Spinal cord (tissue), 9 donors: ENCODE measurements at regions not wholly inside any gene's neighbourhood (a gene's known extent, or its start where the extent isn't known, plus 50 kb on each side); places are given as distances from the start of the nearest gene placed in this dataset.
A peak's percentile ranks its signal among the peaks of the same experiment; 100 is the strongest.

Source experiments
- DNase-seq, 6 donors: peaks; one replicate each; pipeline versions ENCODE4 v3.0.0 to v3.0.0-alpha.2; 2013 to 2015; ENCODE audit warnings: low spot score in 6 of 6, low read depth in 4 of 6
- H3K27ac ChIP-seq: one replicate; pipeline ENCODE4 v1.5.1; 2013; ENCODE audit warnings: low read depth, low read length, control low read depth
- H3K27me3 ChIP-seq: one replicate; pipeline ENCODE4 v1.6.1; 2013; ENCODE audit warnings: low read length; ENCODE audit not compliant: control insufficient read depth, insufficient read depth
- H3K36me3 ChIP-seq: one replicate; pipeline ENCODE4 v1.6.1; 2013; ENCODE audit warnings: low read length; ENCODE audit not compliant: control insufficient read depth, insufficient read depth
- H3K4me1 ChIP-seq: one replicate; pipeline ENCODE4 v1.6.1; 2013; ENCODE audit warnings: low read length; ENCODE audit not compliant: control insufficient read depth, insufficient read depth
- H3K4me3 ChIP-seq: one replicate; pipeline ENCODE4 v1.5.1; 2013; ENCODE audit warnings: low read depth, low read length, control low read depth
- H3K9me3 ChIP-seq: one replicate; pipeline ENCODE4 v1.6.1; 2013; ENCODE audit warnings: low read length; ENCODE audit not compliant: control insufficient read depth, insufficient read depth
- WGBS: methylation state at CpG from one replicate; pipeline ENCODE4 v1.1.5; 2013; ENCODE audit warnings: missing lambda C conversion rate; ENCODE audit not compliant: insufficient coverage; 5-methylcytosine and 5-hydroxymethylcytosine counted together
- donor health status: healthy.

- WGBS, result 38% methylated on average over 4 of the region's 8 CpGs
- Histone ChIP-seq H3K27me3 (no peaks in the 10 kb centered on the region), H3K4me1 (no peaks in the 10 kb centered on the region), H3K36me3 (no peaks in the 10 kb centered on the region), H3K27ac (no peak overlapping the region), H3K9me3 (peaks cover 2% of the 10 kb centered on the region), H3K4me3 (no peak overlapping the region)
- DNase-seq, result peak in 4 of 6 donors; percentile 20 to 87 (median 45)
Measured at GRCh38 chr7:97555857-97556421, 175.9 kb upstream of the TAC1 start.

- H3K27ac ChIP-seq, result no peak overlapping the region
- WGBS, result 100% methylated on average over 4 of the region's 4 CpGs
- no peaks in the 10 kb centered on the region for H3K4me1 ChIP-seq
- no peak overlapping the region for H3K4me3 ChIP-seq
- H3K27me3 ChIP-seq, result no peaks in the 10 kb centered on the region
- H3K36me3 ChIP-seq, result no peaks in the 10 kb centered on the region
- DNase-seq, result no peak
- H3K9me3 ChIP-seq, result peaks cover 2% of the 10 kb centered on the region
Measured at GRCh38 chr7:97565665-97566064, 166.2 kb upstream of the TAC1 start.

GRCh38 chr7:97573065-97573464, 158.8 kb upstream of the TAC1 start:
- Histone ChIP-seq H3K4me1 (no peaks in the 10 kb centered on the region), H3K36me3 (no peaks in the 10 kb centered on the region), H3K9me3 (no peaks in the 10 kb centered on the region), H3K27ac (no peak overlapping the region), H3K4me3 (no peak overlapping the region), H3K27me3 (no peaks in the 10 kb centered on the region)
- WGBS, result no CpG with 5 or more reads among the region's 2 CpGs
- DNase-seq, result no peak

- Histone ChIP-seq H3K36me3 (no peaks in the 10 kb centered on the region), H3K4me3 (no peak overlapping the region), H3K27ac (no peak overlapping the region)
Measured at GRCh38 chr7:97576043-97576442, 155.8 kb upstream of the TAC1 start.

GRCh38 chr7:97578225-97578624, 153.7 kb upstream of the TAC1 start:
- no peak overlapping the region for H3K27ac ChIP-seq
- H3K36me3 ChIP-seq, result no peaks in the 10 kb centered on the region
- no peak overlapping the region for H3K4me3 ChIP-seq
- no peaks in the 10 kb centered on the region for H3K4me1 ChIP-seq
- H3K27me3 ChIP-seq, result no peaks in the 10 kb centered on the region
- no CpG with 5 or more reads among the region's 5 CpGs for WGBS
- peaks cover 1% of the 10 kb centered on the region for H3K9me3 ChIP-seq
- DNase-seq, result no peak

More at GRCh38 chr7:97576043-97576442, 155.8 kb upstream of the TAC1 start:
- no peaks in the 10 kb centered on the region for H3K9me3 ChIP-seq
- DNase-seq, result no peak
- no peaks in the 10 kb centered on the region for H3K4me1 ChIP-seq
- no peaks in the 10 kb centered on the region for H3K27me3 ChIP-seq

GRCh38 chr7:97580205-97580604, 151.7 kb upstream of the TAC1 start:
- 84% methylated on average over 5 of the region's 5 CpGs for WGBS
- no peaks in the 10 kb centered on the region for H3K36me3 ChIP-seq

GRCh38 chr7:97595439-97595838, 136.4 kb upstream of the TAC1 start:
- no peak overlapping the region for H3K27ac ChIP-seq
- no CpG with 5 or more reads among the region's 2 CpGs for WGBS
- no peak overlapping the region for H3K4me3 ChIP-seq
- H3K4me1 ChIP-seq, result no peaks in the 10 kb centered on the region
- DNase-seq, result no peak
- H3K36me3 ChIP-seq, result no peaks in the 10 kb centered on the region
- no peaks in the 10 kb centered on the region for H3K9me3 ChIP-seq
- no peaks in the 10 kb centered on the region for H3K27me3 ChIP-seq

More at GRCh38 chr7:97580205-97580604, 151.7 kb upstream of the TAC1 start:
- H3K27me3 ChIP-seq, result no peaks in the 10 kb centered on the region
- no peak for DNase-seq
- peaks cover 1% of the 10 kb centered on the region for H3K9me3 ChIP-seq
- H3K4me3 ChIP-seq, result no peak overlapping the region
- H3K4me1 ChIP-seq, result no peaks in the 10 kb centered on the region
- H3K27ac ChIP-seq, result no peak overlapping the region

GRCh38 chr7:97601931-97602457, 129.9 kb upstream of the TAC1 start:
- no peaks in the 10 kb centered on the region for H3K4me1 ChIP-seq
- DNase-seq, result no peak
- no peak overlapping the region for H3K27ac ChIP-seq
- no peaks in the 10 kb centered on the region for H3K27me3 ChIP-seq
- no peaks in the 10 kb centered on the region for H3K9me3 ChIP-seq
- no peak overlapping the region for H3K4me3 ChIP-seq
- WGBS, result no CpG with 5 or more reads among the region's 1 CpG
- no peaks in the 10 kb centered on the region for H3K36me3 ChIP-seq

GRCh38 chr7:97620495-97620894, 111.4 kb upstream of the TAC1 start:
- no peaks in the 10 kb centered on the region for H3K9me3 ChIP-seq
- no CpG with 5 or more reads among the region's 2 CpGs for WGBS

GRCh38 chr7:97623333-97623732, 108.6 kb upstream of the TAC1 start:
- H3K4me3 ChIP-seq, result no peak overlapping the region
- H3K9me3 ChIP-seq, result no peaks in the 10 kb centered on the region
- H3K27me3 ChIP-seq, result no peaks in the 10 kb centered on the region
- WGBS, result 60% methylated on average over 1 of the region's 3 CpGs
- no peak for DNase-seq
- H3K36me3 ChIP-seq, result no peaks in the 10 kb centered on the region
- H3K27ac ChIP-seq, result no peak overlapping the region
- H3K4me1 ChIP-seq, result no peaks in the 10 kb centered on the region

More at GRCh38 chr7:97620495-97620894, 111.4 kb upstream of the TAC1 start:
- H3K4me3 ChIP-seq, result no peak overlapping the region
- no peak for DNase-seq
- no peak overlapping the region for H3K27ac ChIP-seq
- H3K4me1 ChIP-seq, result no peaks in the 10 kb centered on the region
- no peaks in the 10 kb centered on the region for H3K27me3 ChIP-seq
- H3K36me3 ChIP-seq, result no peaks in the 10 kb centered on the region
